HG03469 (cell line): ENCODE measurements at regions not wholly inside any gene's neighbourhood (a gene's known extent, or its start where the extent isn't known, plus 50 kb on each side); places are given as distances from the start of the nearest gene placed in this dataset.

ENCODE experiments used
- ATAC-seq: cut with Tn5 transposase; IDR thresholded peaks from one replicate; pipeline ENCODE4 v1.9.1; 2021; ENCODE audit warnings: mild to moderate bottlenecking, moderate library complexity, moderate number of reproducible peaks; ENCODE audit not compliant: unreplicated experiment

- no peak for ATAC-seq
Observed at GRCh38 chr10:59125666-59126065, 50.8 kb upstream of the PHYHIPL start.

GRCh38 chr10:59126261-59126660, 50.2 kb upstream of the PHYHIPL start:
- ATAC-seq: no peak
